GM19035 (cell line): ENCODE measurements at regions not wholly inside any gene's neighbourhood (a gene's known extent, or its start where the extent isn't known, plus 50 kb on each side); places are given as distances from the start of the nearest gene placed in this dataset.
"Not testable (repeated sequence)": the region's sequence is repeated elsewhere in the genome, so short reads cannot be mapped to it uniquely, and the experiment has no call there.

Experiments used
- ATAC-seq: cut with Tn5 transposase; IDR thresholded peaks from one replicate; pipeline ENCODE4 v1.9.1; 2021; ENCODE audit not compliant: unreplicated experiment

DNA sequence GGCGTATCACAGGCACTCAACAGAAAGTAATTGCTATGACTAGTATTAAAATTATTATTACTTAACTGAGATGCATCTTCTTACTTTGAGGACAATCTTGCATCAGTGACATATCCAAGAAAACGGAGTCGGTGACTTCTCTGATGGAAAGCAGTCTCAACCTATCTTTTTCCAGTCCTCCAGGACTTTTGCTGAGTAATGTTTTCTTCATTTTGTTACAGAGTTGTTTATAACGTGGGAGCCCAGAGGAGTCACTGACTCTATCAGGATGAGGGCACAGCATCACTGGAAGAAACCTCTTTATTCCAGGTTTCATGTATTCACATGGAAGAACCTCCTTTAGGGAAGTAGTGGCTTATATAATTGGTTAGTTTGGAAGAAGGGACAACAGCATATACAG is 51.5 kb upstream of the MELK start:
- no peak for ATAC-seq

DNA sequence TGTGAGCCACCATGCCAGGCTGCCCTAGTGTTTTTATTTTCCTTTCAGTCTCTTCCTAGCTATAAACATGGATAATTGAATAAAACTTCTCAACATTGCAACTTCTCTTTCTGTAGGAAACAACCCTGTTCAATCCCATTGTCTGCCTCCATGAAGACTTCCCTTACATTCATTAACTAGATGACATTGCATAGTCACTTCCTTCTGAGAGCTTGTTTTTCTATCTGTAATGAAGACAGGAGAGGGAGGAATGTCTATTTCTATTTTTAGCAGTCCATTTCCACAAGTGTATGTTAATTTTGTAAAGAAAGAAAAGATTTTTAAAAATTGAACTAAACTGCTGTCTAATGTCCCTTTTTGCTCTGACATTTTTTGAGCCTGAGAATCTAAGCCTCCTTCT is 55.6 kb upstream of the MELK start:
- ATAC-seq, result no peak

DNA sequence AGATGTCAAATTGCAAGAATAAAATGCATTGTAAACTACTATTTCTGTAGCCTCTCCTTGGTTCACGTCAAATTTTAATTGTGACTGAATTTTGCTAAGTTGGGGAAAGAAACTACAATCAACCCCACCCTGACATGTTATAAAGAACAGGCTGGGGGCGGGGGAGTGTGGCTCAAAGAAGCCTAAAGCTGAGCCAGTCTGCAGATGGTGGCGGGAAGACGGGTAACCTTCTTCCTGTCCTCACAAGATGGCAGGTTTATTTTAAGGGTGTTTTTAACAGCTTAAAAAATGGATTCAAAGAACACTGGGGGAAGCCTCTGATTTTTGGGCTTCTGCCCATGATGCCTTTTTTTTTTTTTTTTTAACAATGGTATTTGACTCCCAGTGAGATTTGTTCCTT is 68.5 kb upstream of the MELK start:
- ATAC-seq, result no peak

DNA sequence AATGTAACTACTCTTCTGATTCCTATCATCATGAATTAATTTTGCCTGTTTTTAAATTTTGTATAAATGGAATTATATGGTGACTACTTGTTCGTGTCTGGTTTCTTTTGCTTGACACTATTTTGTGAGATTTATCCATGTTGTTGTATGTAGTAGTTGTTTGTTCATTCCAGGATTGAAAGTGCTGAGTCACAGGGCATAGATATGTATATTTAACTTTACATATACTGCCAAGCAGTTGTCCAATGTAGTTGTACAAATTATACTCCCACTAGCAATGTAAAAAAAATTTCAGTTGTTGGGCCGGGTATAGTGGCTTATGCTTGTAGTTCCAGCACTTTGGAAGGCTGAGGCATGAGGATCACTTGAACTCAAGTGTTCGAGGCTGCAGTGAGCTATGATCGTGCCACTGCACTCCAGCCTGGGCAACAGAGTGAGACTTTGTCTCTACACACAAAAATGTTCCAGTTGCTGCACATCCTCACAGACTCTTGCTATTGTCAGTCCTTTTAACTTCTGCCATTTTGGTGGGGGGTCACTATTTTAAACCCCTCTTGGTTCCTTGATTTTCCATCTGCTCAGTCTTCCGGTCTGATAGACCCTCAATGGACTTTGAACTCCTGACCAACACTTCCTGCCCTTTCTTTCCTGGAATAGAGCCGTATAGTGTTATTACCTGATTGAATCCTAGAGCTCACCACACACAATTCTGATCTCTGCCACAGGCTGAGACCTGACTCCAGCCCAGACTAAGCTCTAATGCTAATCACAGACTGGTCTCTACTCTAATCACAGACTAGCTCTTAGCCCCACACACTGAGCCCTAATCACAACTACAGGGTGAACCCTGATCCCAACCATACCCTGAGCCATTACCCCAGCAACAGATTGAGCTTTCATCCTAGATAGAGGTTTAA is 69.3 kb upstream of the MELK start:
- ATAC-seq, result no peak

DNA sequence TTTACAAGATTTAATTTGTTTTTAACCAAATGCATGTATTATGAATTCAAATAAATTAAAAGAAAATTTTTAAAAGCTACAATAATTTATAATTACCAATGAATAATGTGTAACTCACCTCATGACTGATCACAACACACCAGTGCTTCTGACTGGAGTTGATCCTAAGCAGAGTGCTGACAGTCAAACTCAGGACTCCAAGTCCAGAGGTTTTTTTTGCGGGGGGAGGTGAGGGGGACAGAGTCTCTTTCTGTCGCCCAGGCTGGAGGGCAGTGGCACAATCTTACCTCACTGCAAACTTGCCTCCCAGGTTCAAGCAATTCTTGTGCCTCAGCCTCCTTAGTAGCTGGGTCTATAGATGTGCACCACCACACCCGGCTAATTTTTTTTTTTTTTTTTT is 71.0 kb upstream of the MELK start:
- no peak for ATAC-seq

DNA sequence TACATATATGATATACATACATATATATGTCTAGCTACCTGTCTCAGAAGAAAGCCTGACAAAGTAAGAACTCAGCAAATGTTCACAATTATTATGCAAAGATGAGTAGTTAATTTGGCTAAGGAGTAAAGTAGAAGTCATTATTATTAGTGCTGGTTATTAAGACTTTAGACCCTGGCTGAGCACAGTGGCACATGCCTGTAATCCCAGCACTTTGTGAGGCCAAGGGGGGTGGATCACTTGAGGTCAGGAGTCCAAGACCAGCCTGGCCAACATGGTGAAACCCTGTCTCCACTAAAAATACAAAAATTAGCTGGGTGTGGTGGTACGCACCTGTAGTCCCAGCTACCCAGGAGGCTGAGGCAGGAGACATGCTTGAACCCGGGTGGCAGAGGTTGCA is 71.8 kb upstream of the MELK start:
- ATAC-seq, result not testable (repeated sequence)

DNA sequence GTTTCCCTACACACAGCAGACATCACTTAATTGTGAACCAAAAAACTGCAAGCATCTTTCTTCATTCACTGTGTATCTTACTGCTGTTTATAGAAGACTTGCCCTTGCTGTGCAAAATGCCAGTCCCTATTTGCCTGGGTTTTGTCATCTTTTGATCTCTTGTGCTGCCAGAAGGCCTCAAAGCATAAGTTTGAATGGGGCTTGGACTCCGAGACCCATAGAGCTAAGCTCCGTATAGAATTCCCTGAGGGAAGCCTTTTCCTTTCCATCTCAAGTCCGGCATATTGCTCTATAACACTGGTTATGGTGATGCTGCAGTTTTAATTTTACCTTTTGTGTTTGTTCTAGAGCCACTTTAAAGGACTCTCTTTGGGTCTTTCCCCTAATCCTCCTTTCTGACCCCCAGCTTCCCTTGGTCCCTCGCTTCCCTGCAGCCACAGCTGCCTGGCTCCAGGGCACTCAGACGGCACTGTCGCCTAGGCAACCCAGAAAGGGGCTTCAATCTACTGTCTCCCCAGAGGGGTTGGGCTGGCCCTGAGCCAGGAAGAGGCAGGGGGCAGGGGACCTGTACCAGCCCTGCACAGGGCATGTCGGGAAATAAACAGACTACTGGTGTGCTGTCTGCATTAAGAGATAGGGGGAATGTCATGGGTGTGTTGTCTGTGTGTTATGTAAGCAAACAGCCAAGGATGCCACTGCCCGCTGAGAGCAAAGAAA is 73.4 kb upstream of the MELK start:
- ATAC-seq, result no peak

DNA sequence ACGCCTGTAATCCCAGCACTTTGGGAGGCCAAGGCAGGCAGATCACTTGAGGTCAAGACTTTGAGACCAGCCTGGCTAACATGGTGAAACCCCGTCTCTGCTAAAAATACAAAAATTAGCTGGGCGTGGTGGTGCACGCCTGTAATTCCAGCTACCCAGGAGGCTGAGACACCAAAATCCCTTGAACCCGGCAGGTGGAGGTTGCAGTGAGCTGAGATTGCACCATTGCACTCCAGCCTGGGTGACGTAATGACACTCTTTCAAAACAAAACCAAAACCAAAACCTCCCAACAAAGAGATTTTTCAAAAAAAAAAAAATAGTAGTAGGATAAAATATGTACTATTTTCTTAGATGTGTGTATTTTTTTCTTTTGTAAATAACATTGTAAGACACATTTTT is 79.1 kb upstream of the MELK start:
- ATAC-seq, result not testable (repeated sequence)

DNA sequence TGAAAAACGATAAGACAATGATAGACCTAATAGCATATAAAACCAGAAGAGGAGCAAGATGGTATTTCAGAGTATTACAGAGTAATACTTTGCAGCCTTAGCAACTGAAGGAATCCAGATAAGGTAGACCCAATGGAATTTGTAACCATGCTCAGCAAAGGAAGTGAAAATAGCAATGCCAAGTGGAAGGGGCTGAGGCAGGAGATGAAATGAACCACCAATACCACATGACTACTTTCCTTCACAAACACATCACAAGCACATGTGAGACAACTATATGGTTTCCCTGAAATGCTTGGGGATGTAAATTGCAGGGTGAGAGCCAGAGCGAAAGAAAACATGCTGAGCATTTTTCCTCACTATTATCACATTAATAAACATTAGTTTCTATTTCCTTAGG is 79.8 kb upstream of the MELK start:
- no peak for ATAC-seq

DNA sequence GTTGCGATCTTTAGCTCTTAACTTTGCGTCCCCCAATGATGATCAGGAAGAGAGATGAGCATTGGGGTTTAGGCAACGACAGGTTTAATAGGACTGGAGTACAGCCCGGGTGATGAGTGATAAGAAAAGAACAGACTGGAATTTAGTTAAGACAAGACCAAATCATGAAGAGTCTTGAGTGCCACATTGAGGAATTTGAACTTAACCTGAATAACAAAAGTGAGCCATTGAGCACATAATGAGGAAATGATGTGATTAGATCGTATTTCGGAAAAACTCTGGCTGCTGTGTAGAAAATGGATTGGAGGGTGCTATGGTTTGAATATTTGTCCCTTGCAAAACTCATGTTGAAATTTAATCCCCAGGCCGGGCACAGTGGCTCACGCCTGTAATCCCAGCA is 83.2 kb upstream of the MELK start:
- no peak for ATAC-seq

DNA sequence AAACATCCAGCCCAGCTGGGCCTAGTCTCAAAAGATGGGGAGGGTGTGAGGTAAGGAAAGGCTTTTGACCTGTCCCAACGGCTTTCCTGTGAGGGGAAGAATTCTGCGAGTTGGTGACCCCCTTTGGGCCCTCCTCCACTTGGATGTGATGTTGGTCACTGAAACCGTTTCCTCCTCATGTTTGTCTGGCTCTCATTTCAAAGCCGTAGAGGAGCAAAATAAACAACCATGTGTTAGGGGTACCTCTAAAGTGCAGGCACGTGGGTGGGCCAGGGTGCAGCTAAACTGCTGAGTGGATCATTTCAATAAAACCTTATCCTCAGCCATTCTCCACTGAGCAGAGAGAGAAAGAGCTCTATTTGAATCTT is 84.3 kb upstream of the MELK start:
- ATAC-seq, result no peak

DNA sequence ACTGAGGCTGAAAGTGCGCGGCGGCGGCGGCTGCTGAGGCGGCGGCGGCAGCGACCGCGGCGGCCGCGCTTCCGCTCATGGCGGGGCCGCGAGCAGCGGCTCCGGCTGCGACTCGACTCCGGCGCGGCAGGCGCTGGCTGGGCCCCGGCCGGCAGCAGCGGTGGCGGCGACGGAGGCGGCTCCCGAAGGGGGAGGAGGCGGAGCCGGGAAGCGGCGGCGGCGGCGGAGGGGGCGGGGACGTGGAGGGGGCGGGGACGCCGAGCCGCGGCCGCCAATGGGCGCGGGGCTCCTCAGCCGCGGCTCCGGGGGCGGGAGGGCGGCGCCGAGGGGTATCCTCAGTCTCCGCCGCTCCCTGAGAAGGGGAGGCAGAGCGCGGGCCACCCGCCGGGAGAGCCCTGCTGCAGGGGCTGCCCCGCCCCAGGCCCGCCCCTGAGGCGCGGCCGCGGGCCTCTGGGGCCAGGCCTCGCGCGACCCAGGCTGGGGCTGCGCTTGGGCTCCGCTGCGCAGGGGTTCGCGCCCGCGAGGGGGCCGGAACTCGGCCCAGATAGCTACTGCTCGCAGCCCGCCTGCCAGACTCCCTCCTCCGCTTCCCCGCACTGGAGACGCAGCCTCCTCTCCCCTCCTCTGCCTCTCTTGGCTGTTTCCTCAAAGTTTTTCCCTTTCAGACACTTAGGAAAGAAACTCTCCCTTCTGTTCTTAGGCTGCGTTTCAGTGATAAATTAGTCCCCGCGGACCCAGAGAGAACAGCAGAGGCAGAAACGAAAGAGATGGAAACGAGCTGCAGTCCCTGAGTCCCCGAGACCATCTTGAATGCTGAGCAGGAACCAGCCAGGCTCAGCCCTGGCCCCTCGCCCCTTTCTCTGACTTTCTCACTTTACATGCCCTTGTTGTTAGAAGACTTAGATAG is 85.0 kb upstream of the MELK start:
- peak; percentile 80 for ATAC-seq

DNA sequence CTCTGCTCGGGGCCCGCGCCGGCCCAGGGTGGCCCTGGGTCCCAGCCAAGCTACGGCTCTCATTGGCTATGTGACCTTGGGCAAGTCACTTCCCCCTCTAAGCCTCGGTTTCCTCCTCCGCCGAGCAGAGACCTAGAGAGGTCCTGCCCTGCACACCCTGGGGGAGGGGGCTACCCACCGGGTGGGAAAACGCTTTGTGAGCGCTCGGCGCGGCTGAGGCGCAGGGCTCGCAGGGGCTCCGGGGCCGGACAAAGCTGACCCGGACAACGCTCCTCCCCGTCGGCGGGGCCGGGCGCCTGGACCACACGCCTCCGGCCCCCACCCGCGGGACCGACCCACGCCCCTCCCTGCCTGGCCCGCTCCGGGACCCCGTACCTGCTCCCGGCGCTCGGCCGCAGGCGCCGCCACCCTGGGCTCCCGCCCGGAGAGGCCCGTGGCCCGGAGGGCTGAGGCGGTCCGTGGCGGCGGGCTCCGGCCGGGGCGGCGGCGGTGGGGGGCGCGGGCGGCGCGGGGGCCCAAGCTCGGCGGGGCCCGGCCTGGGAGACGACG is 85.7 kb upstream of the MELK start:
- ATAC-seq, result peak; percentile 47

DNA sequence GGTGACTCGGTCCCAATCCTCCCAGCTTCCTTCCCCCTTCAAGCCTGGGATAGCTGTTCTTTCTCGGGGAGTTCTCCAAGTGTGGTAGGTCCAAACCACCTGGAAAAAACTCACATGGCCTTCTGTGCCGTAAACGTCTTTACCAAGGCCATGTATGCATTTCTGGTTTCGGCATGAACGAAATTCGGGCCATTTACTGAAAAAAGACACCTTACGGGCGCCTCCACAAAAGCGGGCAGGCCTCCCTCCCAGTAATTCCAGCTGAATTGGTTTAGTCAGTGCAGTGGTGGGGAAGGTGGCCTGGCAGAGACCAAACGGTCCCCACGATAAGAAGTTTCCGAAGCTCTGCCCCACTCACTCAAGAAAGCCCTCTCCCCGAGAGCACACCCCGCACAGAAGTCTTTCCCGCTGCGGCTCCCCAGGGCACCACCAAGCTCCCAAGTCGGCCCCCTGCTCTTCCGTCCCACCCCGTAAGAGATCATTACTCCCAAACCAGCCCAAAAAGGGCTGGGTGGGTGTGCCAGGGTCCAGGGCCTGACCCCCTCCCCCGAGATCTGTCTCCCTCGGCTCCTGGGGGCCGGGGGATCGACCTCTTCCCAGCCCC is 86.3 kb upstream of the MELK start:
- ATAC-seq, result peak; percentile 1

DNA sequence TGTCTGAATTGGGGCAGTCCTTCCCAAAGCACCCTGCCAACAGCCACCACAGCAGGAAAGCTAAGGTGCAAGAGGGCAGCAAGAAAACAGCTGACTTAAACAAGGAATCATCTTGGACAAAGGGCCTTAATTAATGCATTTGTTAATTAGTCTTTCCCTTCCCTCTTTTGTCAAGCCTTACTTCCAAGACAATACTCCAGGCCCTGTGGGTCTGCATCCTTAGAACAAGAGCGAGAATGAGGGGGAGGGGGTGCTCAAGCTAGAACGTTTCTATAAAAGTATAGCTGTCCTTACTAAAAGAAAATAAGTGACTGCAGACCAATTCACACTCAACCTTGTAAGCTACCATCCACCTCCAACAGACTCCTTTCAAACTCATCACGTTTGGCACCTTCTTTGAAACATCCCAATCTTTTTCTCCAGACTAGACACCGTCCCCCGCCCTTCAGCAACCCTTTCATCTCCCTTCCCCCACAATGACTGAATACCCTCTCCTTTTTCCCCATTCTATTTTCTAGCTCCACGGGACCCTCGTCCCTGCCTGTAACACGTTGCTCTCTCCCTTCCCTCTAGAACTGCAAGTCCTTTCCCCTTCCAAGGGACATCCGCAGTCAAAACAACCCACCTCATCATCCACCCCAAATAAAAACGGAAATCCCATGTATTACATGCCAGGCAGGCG is 85.7 kb upstream of the RNF38 start:
- ATAC-seq, result no peak

DNA sequence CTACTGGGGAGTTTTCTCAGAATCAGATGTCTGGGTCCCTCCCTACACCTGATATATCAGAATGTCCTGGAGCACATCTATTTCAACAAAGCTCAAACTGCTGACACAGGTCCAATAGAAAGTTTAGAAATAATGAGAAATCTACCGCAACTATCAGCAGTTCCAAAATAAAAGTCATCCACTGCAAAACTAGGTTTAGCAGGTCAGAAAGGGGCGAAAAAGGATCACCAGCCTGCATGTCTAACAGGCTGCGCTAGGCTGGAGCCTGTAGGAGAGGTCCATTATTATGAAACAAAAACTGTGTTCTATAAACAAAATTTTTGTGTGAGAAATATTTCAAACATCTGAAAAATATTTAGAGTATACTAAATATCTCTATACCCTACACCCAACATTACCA is 84.1 kb upstream of the RNF38 start:
- no peak for ATAC-seq

DNA sequence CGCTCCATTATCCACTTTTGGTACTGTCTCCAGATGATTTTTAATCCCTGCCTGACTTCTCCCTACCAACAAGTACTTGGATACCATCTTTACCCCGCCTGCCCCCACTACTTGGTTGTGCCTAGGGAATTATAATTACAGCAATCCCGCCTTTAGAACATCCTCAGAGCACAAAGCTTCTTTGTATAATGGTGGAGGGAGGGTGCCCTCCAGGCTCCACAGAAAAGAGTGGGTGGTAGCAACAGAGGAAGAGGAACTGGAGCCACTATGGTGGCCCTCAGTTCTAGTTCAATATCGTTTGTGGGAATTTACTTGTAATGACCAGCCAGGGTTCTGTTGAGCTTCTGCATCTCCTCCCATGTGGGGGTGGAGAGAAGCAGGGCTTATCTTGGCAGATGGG is 79.0 kb upstream of the RNF38 start:
- no peak for ATAC-seq

DNA sequence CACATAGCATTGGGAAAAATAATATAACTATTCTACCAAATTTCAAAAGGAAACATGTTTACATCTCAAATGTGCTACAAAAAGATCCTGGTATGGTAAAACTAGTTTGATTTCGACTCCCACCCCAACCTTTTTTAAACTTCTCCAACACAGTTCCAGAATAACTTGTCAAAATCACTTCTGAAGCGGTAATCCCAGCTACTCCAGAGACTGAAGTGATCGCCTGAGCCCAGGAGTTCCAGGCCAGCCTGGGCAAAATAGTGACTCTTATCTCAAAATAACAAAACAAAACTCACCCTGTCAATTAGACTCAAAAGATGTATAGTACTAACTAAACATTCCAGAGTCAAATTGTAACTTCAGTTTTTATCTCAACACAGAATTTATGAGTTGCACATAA is 71.3 kb upstream of the RNF38 start:
- ATAC-seq, result no peak

DNA sequence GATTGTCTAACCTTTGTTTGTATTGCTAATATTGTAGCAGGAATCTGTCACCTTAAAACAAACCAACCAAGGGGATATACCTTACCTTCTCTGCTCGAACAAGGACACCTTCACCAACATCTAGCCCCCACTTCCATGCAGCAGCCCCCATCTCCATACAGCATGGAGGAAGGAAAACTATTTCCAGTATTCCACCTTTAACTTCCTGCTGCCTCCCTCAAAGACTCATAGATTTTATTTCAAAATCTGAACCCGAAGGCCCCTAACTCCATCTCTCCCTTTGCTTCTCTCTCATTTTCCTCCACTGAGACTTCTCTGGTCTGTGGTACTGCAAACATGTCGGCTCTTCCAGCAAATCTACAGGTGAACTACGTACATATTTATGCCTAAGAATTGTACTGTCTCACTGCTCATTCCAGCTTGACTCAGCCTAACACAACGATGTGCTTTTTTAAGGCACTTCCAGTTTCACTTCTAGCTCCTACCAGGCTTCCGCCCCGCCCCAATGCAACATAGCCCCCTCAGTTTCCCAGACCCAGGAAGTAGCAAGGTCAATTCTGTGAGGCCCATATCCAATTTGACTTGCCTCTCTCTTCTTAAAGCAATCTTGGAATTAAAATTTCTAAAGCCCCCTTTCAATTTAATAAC is 70.7 kb upstream of the RNF38 start:
- ATAC-seq, result no peak

DNA sequence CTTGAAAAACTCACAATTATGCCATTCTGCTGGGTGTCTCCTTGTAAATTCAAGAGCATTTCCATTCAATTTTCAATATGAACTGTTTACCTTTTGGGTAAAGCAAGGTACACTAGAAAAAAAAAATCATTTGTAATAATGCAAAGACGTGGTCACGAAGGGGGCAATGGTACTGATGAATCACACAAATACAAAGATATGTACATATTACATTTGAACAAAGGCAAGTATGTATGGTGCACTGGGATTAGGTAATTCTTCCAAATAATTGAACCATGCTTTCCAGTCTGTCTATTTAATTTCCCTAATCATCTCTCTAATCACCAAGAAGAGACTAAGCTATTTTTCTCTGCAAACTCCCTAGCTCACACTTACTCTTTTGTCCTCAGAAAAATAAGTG is 63.4 kb upstream of the RNF38 start:
- no peak for ATAC-seq
